HepG2 (cell line): ENCODE measurements at regions not wholly inside any gene's neighbourhood (a gene's known extent, or its start where the extent isn't known, plus 50 kb on each side); places are given as distances from the start of the nearest gene placed in this dataset.

Source experiments
- ATAC-seq: fragments of 200-7000 bp; cut with Tn5 transposase; 3 replicates; pipeline ENCODE4 v1.9.1; 2020; ENCODE audit warnings: mild to moderate bottlenecking, moderate library complexity
- BruUV-seq: library from RNA; stranded (reverse); fragments of 400-500 nt; replicated peaks from 2 replicates; lab custom pipeline; 2021; lab: Mats Ljungman, UMichigan
- CTCF ChIA-PET: fragments of 300-600 bp; formaldehyde crosslinking; extraction: SDS; loops from one replicate; lab custom pipeline; 2021; ENCODE audit warnings: low total read pairs, inconsistent platforms, low intra/inter-chr PET ratio; lab: Yijun Ruan, JAX
- POLR2A ChIA-PET: fragments of 350-600 bp; sonication (Branson Sonifier 250); formaldehyde crosslinking; loops from one replicate; lab custom pipeline; 2020; ENCODE audit warnings: antibody characterized with exemption, inconsistent platforms; lab: Yijun Ruan, JAX
- DNase-seq: peaks from one replicate; pipeline ENCODE4 v3.0.0-alpha.2; 2015; ENCODE audit warnings: low spot score
- FAIRE-seq: peaks from 3 replicates; lab custom pipeline; 2011; peaks lifted over from hg19 to GRCh38; lab: Jason Lieb, UNC
- H2AFZ ChIP-seq: one replicate; pipeline ENCODE4 v1.6.1; 2011; ENCODE audit warnings: low read length, inconsistent platforms
- H3K27ac ChIP-seq: fragments of 300-600 bp; 3 replicates; pipeline ENCODE4 v1.8.0; 2011; ENCODE audit warnings: mixed run types, mild to moderate bottlenecking, mixed read lengths, low read length, inconsistent platforms; ENCODE audit not compliant: insufficient read depth; ENCODE audit errors: extremely low read length
- H3K27me3 ChIP-seq, 2 experiments: fragments of 200-600 bp in 1 of 2; 2 replicates in 1 of 2; 3 replicates in 1 of 2; pipeline versions ENCODE4 v1.6.0 to v1.8.0; 2011; ENCODE audit warnings: low read length in 2 of 2, mild to moderate bottlenecking in 2 of 2, moderate library complexity in 2 of 2, inconsistent platforms in 1 of 2; ENCODE audit not compliant: insufficient read depth in 2 of 2, control insufficient read depth in 1 of 2
- H3K36me3 ChIP-seq, 2 experiments: fragments of 200-600 bp in 1 of 2; replicated peaks in 1 of 2; 2 replicates in 1 of 2; 3 replicates in 1 of 2; pipeline versions ENCODE4 v1.5.1 to v1.8.0; 2011; ENCODE audit warnings: low read length in 2 of 2, inconsistent platforms in 1 of 2; ENCODE audit not compliant: insufficient read depth in 2 of 2, control insufficient read depth in 1 of 2
- H3K4me1 ChIP-seq: 2 replicates; pipeline ENCODE4 v1.5.1; 2012; ENCODE audit warnings: low read length, inconsistent platforms; ENCODE audit not compliant: insufficient read depth
- H3K4me2 ChIP-seq: 2 replicates; pipeline ENCODE4 v1.6.0; 2011; ENCODE audit warnings: low read depth, low read length, inconsistent platforms
- H3K4me3 ChIP-seq, 3 experiments: fragments of 200-600 bp in 1 of 3; sonication (generic), shearing (Covaris generic) in 1 of 3; replicated peaks in 1 of 3; 2 replicates each; pipeline ENCODE4 v1.5.1; 2011 to 2016; ENCODE audit warnings: low read length in 3 of 3, inconsistent platforms in 2 of 3, low read depth in 2 of 3, mild to moderate bottlenecking in 2 of 3, control low read depth in 1 of 3, mixed read lengths in 1 of 3; ENCODE audit not compliant: insufficient read depth in 1 of 3
- H3K79me2 ChIP-seq: one replicate; pipeline ENCODE4 v1.6.1; 2011; ENCODE audit warnings: low read length, inconsistent platforms; ENCODE audit not compliant: insufficient read depth
- H3K9ac ChIP-seq: 2 replicates; pipeline ENCODE4 v1.6.0; 2011; ENCODE audit warnings: mild to moderate bottlenecking, low read depth, low read length, inconsistent platforms; ENCODE audit not compliant: insufficient read depth
- H3K9me3 ChIP-seq: 2 replicates; pipeline ENCODE4 v1.5.1; 2012; ENCODE audit warnings: mild to moderate bottlenecking, low read length
- H4K20me1 ChIP-seq: 2 replicates; pipeline ENCODE4 v1.6.0; 2011; ENCODE audit warnings: inconsistent platforms, mild to moderate bottlenecking, low read length, moderate library complexity; ENCODE audit not compliant: insufficient read depth
- ARNT2 ChIP-seq: sonication (generic); formaldehyde crosslinking; IDR thresholded peaks from 2 replicates; pipeline ENCODE4 v1.8.0; 2022; ENCODE audit warnings: mild to moderate bottlenecking, low read depth, missing genetic modification reagents, moderate library complexity
- CEBPB ChIP-seq: IDR thresholded peaks from 2 replicates; pipeline ENCODE4 v1.6.1; 2011; ENCODE audit warnings: low read depth, low read length, improper control_type of control experiment, borderline replicate concordance
- CERS6 ChIP-seq: sonication (generic); formaldehyde crosslinking; IDR thresholded peaks from 2 replicates; pipeline ENCODE4 v1.5.0; 2020; ENCODE audit warnings: missing genetic modification reagents
- ELF1 ChIP-seq: sonication (generic); formaldehyde crosslinking; IDR thresholded peaks from 2 replicates; pipeline ENCODE4 v1.4.0; 2020; ENCODE audit warnings: missing genetic modification reagents
- FOXK2 ChIP-seq: fragments of 450-650 bp; IDR thresholded peaks from 2 replicates; pipeline ENCODE4 v1.6.1; 2016
- HDAC1 ChIP-seq: sonication (generic); formaldehyde crosslinking; IDR thresholded peaks from 2 replicates; pipeline ENCODE4 v1.5.1; 2020; ENCODE audit warnings: mild to moderate bottlenecking, missing genetic modification reagents
- HOXA7 ChIP-seq: sonication (generic); formaldehyde crosslinking; IDR thresholded peaks from 2 replicates; pipeline ENCODE4 v1.8.1; 2022; ENCODE audit warnings: mild to moderate bottlenecking, missing genetic modification reagents, moderate library complexity
- NCOA5 ChIP-seq: sonication (generic); formaldehyde crosslinking; IDR thresholded peaks from 2 replicates; pipeline ENCODE4 v1.4.0; 2020; ENCODE audit warnings: missing genetic modification reagents
- PHF5A ChIP-seq: IDR thresholded peaks from one replicate; pipeline ENCODE4 v1.6.1; 2018; ENCODE audit warnings: low read depth, missing genetic modification reagents; ENCODE audit not compliant: unreplicated experiment
- ZFP36L2 ChIP-seq: sonication (generic); formaldehyde crosslinking; IDR thresholded peaks from 2 replicates; pipeline ENCODE4 v1.4.0; 2020; ENCODE audit warnings: missing genetic modification reagents
- ZNF264 ChIP-seq: sonication (generic); formaldehyde crosslinking; IDR thresholded peaks from 2 replicates; pipeline ENCODE4 v1.4.0; 2020; ENCODE audit warnings: missing genetic modification reagents
- ZNF326 ChIP-seq: sonication (generic); formaldehyde crosslinking; IDR thresholded peaks from 2 replicates; pipeline ENCODE4 v1.4.0; 2020; ENCODE audit warnings: missing genetic modification reagents, borderline replicate concordance
- ZNF329 ChIP-seq: sonication (generic); formaldehyde crosslinking; IDR thresholded peaks from 2 replicates; pipeline ENCODE4 v1.9.0; 2021; ENCODE audit warnings: low read depth, mild to moderate bottlenecking, missing genetic modification reagents
- ZNF430 ChIP-seq: sonication (generic); formaldehyde crosslinking; IDR thresholded peaks from 2 replicates; pipeline ENCODE4 v1.9.0; 2021; ENCODE audit warnings: mild to moderate bottlenecking, missing genetic modification reagents
- WGBS: methylation state at CpG from one replicate; pipeline ENCODE4 v1.1.6; 2017; ENCODE audit warnings: low lambda C conversion rate; 5-methylcytosine and 5-hydroxymethylcytosine counted together
- in situ Hi-C: cut with HindIII; loops from 2 replicates; pipeline ENCODE4 v1.10.0; 2017; ENCODE audit warnings: low pct_unique_long_range_greater_than_20kb; ENCODE audit not compliant: extremely low pct_ligation_motif_present
- intact Hi-C: fragments of 100-400 bp; cut with micrococcal nuclease; formaldehyde crosslinking; loops from one replicate; pipeline ENCODE4 v1.10.0; 2022; ENCODE audit not compliant: unreplicated experiment

GRCh38 chr5:54795284-54795683 is 190.1 kb downstream of the ESM1 start:
- Histone ChIP-seq H4K20me1 (no peaks in the 10 kb centered on the region), H3K4me1 (no peaks in the 10 kb centered on the region), H3K36me3 (no peaks in the 10 kb centered on the region), H3K9ac (no peak overlapping the region), H3K27ac (no peak overlapping the region), H3K9me3 (no peaks in the 10 kb centered on the region), H2AFZ (no peak overlapping the region), H3K4me3 (no peak overlapping the region), H3K27me3 (no peaks in the 10 kb centered on the region), H3K4me2 (no peak overlapping the region), H3K79me2 (no peaks in the 10 kb centered on the region)
- intact Hi-C loops = no loop called here
- DNase-seq (no peak), ATAC-seq (no peak), FAIRE-seq (no peak)
- in situ Hi-C loops = no loop called here
- ChIA-PET CTCF (no interaction called here), POLR2A (no interaction called here)
- TF ChIP-seq ZNF326 (CRISPR knock-in tag) (no peak), ELF1 (no peak)
- TF ChIP-seq, all 625 proteins: peak for 0
- no TSS peak for BruUV-seq

- FAIRE-seq = no peak
- Histone ChIP-seq H3K4me3 (no peak overlapping the region), H3K36me3 (no peaks in the 10 kb centered on the region), H3K4me2 (no peak overlapping the region), H3K9ac (no peak overlapping the region), H3K27ac (no peak overlapping the region), H3K27me3 (no peaks in the 10 kb centered on the region), H2AFZ (no peak overlapping the region), H3K79me2 (no peaks in the 10 kb centered on the region), H3K4me1 (no peaks in the 10 kb centered on the region), H4K20me1 (no peaks in the 10 kb centered on the region), H3K9me3 (no peaks in the 10 kb centered on the region)
- BruUV-seq = no TSS peak
- ChIA-PET CTCF (no interaction called here), POLR2A (no interaction called here)
- no peak for ATAC-seq
- intact Hi-C loops = no loop called here
- in situ Hi-C loops = no loop called here
- TF ChIP-seq ZNF264 (CRISPR knock-in tag) (no peak), CEBPB (no peak), FOXK2 (no peak), ELF1 (no peak), ZNF430 (CRISPR knock-in tag) (no peak), NCOA5 (CRISPR knock-in tag) (no peak), ARNT2 (CRISPR knock-in tag) (no peak), CERS6 (CRISPR knock-in tag) (no peak), ZFP36L2 (CRISPR knock-in tag) (no peak), HOXA7 (CRISPR knock-in tag) (no peak), ZNF329 (CRISPR knock-in tag) (no peak), HDAC1 (no peak), PHF5A (no peak)
- no peak for DNase-seq
- 18% methylated on average over 7 of the region's 7 CpGs for WGBS
These were observed 191.0 kb downstream of the ESM1 start for GRCh38 chr5:54794135-54794975.
